ENCODE measurements at regions not wholly inside any gene's neighbourhood (a gene's known extent, or its start where the extent isn't known, plus 50 kb on each side); places are given as distances from the start of the nearest gene placed in this dataset.

DNA sequence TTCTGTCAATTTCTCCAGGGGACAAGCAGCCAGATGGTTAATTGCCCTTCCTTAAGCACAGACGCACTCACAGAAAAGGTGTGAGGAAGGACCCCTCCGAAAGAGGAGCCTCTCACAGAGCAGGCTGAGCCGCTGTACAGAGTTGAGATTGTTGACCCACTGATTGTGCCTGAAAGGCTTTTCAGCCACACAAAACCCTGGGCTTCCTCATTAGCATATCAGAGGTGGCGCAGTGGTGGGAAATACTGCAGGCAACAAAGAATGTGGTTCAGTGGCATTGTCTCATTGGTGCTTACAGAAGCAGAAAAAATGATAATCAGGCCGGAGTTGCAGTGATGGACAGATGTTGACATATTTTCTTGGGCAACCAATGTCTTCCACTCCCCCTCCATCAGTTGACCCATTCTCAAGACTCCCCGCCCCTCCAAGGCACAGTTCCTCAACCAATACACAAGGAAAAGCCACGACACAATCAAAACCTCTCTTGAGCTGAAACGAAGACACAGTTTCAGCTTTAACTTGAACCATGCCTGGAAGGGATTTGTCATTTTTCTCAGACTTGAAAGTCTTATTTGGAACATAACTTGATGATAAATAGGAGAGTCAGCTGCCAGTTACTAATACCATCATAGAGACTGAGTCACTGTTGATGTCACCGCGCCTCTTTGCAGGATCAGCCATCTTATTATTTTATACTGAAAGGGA, 53.1 kb downstream of the ATXN3L start:
- DNase-seq, result no peak

DNA sequence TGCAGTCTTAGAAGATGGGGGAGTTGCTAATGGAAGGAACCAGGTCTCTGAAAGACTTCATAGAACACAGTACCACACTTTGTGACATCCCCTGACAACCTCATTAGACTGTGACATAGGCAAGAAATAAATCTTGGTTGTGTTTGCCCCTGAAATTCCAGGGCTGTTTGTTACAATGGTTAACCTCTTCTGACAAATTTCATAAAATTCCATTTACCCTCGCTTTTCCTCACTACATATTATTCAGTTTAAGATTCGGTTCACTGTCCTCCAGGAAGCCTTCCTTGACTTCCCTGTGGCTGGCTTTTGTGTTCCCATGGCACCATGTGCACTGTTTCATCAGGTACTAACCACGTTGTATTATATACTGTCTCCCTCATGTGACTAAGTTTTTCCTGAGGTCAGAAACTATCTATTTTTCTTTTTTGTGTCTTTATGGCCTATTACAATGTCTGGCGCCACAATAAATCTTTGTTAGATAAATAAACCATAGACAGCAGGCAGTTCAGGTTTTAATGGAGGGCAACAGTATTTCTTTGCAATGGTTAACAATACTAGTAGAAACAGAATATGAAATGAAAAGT, 54.2 kb downstream of the ATXN3L start:
- DNase-seq, result no peak

DNA sequence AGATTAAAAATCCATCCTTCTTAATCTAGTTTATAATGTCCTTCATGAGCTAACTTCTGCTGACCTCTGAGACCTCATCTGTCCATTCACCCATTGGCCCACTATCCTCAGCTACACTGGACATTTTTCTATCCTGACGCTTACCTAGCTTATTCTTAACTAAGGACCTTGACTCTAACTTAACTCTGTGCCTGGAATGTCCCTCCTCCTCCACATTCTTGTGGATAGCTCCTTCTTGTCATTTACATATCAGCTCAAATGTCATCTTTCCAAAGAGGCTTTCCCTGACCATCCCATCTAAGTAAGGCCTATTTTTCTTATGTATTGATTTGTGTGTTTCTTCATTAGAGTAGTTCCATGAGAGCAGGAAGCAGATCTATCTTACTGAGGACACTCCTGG, 54.7 kb downstream of the ATXN3L start:
- DNase-seq, result no peak

DNA sequence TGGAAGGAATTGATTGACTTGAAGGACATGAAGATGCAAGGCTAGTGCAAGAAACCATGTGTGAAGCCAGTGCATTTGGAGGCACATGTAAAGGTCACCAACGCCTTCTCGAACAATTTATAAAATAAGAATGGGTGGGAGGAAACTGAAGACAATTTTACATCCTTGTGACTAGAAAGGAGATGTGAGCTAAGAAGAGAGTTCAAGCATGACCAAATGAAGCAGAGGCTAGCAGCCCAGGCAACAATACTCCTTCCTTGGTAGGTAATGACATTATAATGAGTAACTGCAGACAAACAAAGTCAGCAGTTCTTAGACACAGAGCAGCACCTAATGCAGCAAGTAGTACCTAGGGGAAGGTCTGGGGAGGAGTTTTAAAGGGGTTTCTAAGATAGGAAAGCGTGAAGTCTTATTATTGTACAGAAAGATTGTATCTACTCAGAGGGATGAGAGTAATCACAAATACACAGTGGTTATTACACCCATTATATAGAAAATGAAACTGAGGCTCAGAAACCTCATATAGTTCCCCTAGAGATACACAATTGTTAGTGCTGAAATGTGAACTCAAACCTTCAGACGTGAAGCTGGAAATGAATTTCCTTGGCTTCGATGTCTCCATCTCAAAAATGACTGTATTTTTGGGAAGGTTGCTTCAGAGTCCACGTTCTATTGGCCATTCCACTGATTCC, 56.1 kb downstream of the ATXN3L start:
- no peak for DNase-seq

DNA sequence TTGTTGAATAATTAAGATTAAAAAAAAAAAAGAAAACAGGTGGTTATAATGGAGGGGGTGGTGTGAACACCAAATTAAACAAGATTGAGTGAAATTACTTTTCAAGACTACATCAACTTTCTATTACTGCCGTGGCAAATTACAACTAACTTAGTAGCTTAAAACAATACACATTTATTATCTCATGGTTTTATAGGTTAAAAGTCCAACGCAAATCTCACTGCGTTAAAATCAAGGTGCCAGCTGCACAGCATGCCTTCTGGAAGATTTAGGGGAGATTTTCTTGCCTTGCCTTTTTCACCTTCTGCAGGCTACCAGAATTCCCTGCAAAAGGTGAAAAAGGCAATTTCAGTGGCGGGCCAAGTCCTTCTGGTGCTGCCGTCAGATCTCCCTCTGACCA, 58.5 kb downstream of the ATXN3L start:
- DNase-seq, result no peak

DNA sequence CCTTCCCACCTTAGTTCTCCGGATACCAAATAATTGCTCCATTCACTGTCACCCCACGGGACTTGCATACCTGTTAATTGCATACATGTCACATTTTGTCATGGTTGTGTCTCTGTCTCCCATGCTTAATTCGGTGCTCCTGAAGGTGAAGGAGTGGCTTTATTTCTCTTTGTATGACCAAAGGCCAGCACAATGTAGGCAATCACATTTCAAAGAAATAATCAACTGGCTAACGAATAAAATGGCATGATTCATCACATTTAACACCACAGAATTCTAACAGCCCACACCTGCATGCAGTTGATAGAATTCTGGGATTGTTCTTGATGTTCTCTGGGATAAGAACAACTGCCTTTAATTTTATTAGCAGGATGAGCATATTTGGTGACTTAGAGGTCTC, 59.3 kb downstream of the ATXN3L start:
- DNase-seq, result no peak

DNA sequence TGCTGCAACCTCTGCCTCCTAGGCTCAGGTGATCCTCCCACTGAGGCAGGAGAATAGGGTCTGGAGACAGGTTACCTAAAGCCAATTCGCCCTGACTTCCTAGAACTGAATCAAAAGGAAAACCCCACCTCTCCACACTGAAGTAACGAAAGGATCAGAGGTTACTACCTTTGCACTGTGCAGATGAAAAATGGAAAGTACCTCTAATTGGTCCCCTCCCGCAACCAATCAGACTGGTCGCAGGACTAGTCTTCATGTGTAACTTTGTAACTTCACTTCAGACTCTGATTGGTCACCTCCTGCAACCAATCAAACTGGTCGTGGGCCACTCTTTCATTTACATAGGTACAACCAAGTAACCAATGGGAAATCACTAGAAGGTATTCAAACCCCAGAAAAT, 61.1 kb downstream of the ATXN3L start:
- no peak for DNase-seq

DNA sequence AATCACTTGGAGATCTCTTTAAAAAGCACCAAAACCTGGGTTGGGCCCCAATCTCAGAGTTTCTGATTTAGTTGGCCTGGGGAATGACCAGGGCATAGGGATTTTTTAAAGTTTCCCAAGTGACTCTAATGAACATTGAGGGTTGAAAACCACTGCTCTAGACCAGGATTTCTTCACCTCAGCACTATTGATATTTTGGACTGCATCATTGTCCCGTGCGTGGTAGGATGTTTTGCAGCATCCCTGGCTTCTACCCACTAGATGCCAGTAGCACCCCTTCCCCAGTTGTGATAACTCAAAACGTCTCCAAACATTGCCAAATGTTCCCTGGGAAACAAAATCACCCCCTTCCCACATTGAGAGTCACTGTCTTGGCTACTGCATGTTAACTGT, 61.8 kb downstream of the ATXN3L start:
- no peak for DNase-seq

DNA sequence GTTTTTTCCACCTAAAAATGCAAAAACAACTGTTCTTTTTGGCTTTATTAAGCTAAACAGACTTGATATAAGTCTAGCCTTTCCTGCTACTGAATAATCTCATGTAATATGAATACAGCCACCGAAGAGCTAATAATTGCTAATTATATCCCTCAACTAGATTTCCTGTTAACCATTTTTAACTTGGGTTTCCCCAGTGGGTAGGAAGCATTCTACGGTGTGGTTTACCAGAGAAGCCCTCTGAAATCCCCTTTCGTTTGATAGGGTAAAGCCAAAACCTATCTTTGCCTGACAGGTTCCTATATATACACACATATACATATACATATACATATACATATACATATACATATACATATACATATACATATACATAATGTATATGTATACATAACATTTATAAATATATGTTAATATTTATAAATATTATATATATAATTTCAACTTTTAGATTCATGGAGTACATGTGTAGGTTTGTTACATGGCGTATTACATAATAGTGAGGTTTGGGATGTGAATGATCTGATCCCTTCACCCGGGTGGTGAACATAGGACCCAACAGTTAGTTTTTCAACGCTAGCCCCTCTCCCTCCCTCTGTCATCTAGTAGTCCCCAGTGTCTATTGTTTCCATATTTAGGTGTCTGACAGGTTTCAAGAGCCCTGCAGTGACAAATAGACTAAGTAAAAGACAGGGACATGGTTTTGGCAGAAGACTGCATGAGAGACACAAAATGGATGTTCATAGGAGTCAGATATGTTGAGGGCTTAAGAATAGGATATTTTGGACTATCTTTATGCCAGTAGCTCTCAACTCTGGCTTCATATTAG, 62.4 kb downstream of the ATXN3L start:
- DNase-seq, result no peak

DNA sequence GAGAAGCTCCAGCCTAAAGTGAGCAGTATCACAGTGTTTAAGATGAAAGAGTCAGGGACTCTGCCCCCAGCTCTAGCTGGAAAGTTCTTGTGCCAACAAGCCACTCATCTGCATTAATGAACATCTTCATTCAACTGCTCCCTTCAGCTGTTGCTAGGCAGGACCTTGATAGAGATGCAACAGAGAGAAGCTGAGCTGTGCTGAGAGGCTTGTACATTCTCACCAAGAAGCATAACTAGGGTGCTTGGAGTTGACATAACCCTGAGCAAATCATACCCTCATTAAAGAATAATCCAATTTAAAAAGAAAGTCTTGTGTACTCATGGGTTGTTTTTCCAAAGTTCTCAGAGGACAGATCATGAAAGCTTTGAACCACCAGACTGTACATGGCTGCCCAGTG, 63.2 kb downstream of the ATXN3L start:
- no peak for DNase-seq

DNA sequence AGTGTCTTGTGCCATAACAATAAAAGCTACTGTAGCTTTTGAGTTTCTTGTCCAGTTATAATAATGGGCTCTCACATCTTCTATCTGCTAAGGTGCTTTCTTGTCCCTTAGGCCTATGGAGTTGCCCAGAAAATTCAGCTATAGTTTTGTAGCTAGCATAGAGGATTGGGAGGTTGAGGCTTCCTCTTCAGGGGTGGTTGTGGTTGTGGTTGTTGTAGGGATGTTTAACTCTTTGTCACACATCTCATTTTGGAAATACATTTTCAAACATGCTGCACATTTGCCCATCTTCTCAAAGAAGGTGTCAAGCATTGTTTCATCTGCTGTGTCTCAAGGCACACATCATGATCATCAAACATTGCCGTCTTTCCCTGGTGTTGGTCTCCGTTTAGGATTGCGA, 65.0 kb downstream of the ATXN3L start:
- no peak for DNase-seq

DNA sequence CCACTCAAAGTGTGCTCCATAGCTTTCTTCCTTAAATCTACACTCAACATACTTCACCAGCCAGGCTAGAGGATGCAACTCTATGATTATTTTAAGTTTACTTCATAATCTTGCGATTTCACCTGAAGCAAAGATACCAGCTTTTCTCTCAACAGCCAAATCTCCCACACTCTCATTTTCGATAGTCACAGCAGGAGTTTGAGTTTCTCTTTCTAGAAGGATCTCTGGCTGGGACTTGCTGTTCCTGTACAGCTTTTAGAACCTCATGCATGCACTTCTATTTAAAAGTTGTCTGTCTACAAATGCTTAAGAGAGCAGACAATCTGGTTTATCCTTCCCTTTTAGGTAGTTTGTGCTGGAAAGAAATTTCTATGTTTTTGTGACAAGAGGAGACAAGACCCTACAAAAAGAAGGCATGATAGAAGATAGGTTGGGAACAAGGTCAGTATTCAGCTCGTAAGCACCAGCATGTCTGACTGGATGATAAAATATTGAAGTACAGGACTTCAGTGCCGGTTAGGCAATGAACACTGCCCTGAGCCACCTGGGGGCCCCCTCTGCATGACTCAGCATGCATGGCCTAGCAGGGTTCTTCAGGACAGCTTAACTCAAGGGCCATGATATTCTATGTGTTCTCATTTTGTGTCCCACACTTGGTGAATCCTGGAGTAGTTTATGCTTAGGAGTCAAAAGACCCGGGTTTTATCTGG, 65.6 kb downstream of the ATXN3L start:
- DNase-seq, result no peak

DNA sequence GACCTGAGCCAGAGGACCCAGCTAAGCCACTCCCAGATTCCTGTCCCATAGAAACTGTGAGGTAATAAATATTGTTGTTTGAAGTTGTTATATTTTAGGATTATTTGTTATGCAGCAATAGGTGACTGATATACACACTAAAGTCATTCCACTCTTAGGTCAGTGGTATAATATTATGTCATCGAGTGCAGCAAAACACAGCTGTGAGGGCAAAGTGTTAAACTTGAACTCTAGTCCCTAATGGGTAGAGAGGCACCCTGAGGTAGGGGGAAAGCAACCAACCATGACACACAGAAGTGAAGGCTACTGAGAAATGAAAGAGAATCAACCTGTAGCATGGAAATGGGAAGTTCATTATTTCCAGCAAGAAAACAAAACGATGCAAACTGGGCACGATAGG, 66.6 kb downstream of the ATXN3L start:
- no peak for DNase-seq

DNA sequence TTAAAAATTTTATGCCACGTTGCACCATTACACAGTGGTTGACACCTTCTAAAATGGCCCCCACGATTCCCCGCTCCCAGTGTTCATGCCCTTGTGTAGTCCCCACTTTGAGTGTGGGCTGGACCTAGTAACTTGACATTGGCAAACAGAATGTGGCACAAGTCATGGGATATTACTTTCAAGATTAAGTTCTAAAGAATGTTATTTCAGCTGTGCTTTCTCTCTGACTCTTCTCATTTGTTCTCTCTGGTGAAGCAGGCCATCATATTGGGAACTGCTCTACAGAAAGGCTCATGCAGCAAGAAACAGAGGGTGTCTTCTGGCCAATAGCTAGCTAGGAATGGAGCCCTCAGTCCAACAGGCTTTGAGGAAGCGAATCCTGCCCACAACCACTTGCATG, 67.1 kb downstream of the ATXN3L start:
- DNase-seq, result no peak

DNA sequence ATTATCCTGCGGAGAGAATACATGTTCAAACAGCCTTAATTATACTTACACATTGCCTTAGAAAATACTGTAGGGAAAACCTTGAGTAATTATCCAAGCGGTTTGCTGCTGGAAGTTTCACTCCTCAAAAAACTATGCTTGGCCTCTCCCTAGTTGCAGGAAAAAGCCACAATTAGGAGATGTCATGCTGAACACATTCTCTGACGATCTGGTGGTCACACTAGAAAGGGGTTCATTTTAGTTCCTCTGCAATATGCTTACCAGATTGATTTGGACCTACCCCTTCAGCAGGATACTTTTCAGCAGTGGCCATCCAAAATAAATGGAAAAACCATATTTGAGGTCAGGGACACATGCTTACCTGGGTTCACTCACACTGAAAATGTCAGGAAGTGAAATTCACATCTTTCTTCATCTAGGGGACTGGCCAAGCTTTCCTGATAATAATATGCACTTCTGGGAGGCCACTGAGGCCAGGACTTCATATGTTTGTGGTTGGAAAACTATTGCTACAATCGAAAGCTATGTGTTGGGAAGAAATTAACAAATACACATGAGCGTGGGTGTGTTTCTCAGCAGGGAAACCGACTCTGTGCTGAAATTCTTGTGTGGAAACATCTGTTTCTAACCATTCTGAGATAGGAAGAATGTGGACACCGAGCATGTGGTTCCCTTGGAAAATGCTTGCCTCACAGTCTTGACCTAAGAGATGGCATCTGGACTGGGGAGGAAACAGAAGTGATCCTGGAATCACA, 68.8 kb downstream of the ATXN3L start:
- DNase-seq, result no peak

DNA sequence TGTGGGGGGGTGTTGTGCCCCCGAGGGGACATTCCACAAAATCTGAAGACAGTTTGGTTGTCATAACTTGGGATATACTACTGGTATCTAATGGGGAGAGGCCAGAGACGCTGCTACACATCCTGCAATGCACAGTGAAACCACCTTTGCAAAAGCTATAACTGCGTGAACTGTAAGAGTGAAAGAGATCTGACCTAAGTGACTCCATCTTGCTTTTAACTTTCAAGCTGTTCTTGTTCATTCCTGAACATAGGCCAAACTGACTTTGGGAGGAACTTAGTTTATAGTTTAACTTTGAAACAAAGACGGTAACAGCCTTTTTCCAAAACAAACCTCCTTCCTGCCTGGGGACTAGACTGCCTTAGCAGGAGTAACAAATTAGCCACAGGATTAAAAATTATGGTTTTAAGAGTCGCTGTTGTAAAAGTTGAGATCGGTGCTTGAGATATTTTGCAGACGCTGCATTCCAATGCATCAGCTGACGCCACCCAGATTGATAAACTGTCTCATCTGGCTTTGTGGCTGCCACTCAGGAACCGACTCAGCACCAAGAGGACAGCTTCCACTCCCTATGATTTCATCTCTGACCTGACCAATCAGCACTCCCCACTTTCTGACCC, 70.9 kb downstream of the ATXN3L start:
- no peak for DNase-seq

DNA sequence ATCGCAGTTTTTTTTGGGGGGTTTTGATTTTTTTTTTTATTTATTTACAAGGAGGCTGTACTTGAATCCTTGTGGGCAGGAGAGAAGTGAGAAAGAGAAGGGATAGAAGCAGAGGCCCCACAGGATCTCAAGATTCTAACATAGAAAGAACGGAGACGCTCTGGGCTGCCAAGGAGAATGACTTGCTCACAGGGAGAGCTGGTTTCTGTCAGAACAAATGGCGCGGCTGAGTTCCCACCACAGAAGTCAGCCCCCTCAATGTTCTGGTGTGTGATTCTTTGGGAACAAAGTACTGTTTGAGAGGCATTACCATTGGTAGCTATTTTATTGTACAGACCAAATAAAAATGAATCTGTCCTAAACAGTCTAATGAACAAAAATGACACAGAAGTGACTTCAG, 80.6 kb downstream of the ATXN3L start:
- DNase-seq, result no peak

DNA sequence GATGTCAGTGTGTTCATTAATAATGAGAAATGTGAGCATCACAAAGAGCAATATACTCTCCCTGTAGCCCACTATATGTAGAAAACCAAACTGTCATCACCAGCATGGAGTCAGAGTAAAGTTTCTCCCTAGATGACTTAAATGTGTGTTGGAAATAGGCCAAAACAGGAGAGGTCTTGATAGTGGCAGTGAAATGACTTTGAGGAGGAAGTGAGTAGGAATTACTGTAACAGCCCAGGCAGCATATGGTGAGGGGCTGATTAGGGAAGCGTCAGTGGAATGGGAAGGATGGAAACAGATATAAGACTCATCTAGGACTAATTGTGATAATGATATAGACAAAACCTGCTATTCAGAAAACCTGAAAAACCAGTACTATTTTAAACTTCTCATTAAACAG, 83.9 kb downstream of the ATXN3L start:
- DNase-seq, result no peak

DNA sequence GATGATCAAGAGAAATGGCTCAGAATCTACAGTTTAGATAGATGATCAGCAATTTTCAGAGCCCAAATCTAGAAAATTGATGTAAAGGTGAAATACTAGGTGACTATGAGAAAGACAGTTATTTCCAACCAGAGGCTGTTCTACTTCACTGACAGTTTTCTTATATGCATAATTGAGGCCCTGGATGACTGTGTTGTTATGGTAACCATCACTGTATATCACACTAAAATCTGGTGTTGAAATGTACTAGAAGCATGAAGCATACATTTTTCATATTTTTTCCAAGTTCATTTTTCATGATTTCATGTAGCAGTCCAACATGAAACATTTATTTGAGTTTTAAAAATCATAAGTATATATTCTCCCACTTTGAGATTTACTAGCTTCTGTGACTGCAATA, 87.4 kb downstream of the ATXN3L start:
- DNase-seq, result no peak

DNA sequence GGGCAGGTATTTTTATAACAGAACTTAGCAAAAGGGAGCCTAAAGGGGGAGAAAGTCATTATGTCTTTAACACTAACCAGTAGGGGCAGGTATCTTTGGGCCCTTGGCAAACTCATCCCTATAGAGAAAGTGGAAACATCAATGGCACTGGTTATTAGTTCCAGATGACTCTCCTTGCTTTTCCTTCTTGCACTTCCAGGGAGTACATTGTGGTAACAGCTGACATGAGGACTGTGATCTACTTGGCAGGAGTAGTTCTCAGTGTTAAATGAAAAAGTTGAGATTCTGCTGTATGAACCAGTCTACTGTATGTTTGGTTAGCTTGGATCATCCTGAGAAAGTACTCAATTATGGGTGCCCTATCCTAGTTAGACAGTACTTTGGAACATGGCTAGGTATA, 93.6 kb downstream of the ATXN3L start:
- DNase-seq, result no peak

DNA sequence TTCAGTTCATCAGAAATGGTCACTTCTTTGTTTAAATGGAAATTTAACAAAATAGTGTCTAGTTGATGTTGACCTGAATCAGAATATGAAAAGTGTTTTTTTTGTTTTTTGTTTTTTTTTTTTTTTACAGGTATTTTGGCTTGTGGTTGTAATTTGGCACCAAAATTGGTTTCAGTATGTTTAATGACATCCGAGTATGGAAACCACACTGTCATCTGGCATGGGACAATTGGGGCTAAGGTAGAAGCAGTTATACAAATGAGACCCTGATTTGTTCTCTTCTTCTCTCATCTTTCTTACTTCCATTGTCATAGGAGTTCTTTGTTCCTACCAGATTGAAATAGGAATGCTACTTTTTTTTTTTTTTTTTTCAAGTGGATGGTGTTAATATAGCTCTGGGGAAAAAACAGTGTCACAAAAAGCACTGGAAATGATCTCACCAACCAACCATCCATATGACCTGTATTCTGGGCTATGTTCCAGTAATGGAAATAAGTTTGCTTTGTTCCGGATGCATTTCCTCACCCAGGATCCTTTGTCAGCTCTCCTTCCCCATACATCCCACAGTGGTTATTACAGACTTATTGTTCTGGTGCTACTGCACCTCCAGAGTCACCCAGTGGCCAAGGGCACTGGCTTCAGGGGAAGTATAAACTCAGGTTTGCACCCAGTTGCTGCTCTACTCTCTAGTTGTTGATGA, 95.8 kb downstream of the ATXN3L start:
- DNase-seq, result peak; percentile 92
